SH-SY5Y (cell line): ENCODE measurements at regions not wholly inside any gene's neighbourhood (a gene's known extent, or its start where the extent isn't known, plus 50 kb on each side); places are given as distances from the start of the nearest gene placed in this dataset.

Source experiments
- GATA2 ChIP-seq: IDR thresholded peaks from 2 replicates; pipeline ENCODE4 v1.6.1; 2011; ENCODE audit warnings: mild to moderate bottlenecking, low read depth, low read length
- GATA3 ChIP-seq: IDR thresholded peaks from 2 replicates; pipeline ENCODE4 v1.6.1; 2011; ENCODE audit warnings: low read depth, mild to moderate bottlenecking, low read length, moderate library complexity

DNA sequence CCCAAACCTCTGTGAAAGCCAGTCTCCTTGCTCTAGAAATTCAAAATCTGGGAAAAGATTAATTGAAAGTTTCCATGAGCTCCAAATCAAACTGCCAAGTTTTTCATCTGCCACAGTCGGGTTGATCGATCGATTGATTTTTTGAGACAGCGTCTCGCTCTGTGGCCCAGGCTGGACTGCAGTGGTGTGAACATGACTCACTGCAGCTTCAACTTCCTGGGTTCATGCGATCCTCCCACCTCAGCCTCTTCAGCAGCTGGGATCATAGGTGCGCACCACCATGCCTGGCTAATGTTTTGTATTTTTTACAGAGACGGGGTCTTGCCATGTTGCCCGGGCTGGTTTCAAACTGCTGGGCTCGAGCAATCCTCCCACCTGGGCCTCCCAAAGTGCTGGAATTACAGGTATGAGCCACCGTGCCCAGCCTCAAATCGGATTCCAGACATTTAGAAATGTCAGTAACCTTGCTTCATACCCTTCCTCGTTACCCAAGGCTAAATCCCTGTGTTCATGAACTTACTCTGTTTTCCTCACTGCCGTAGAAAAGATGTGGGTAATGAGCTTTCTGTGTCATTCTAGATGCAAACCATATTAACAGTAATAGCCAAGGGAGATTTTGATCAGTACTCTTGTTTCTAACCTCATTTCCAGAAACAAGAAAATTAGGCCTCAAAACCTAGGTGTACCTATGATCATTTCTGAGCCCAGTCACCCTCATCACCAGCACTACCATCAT, 105.9 kb upstream of the AKAP13 start:
- TF ChIP-seq GATA3 (no peak), GATA2 (no peak)

DNA sequence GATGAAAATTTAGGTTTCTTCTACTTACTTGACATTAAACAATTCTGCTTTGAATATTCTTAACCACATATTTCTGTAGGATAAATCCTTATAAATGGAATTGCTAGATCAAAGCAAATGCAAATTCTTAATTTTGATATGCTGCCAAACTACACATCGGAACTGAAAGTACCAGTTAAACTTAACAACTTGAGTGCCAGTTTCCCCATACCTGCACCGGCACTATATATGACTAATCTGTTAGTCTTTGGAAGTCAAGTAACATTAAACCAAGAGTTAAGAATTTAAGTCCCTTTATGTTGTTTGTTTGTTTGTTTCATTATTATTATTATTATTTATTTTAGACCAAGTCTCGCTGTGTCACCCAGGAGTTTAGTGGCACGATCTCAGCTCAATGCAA, 103.9 kb upstream of the AKAP13 start:
- TF ChIP-seq GATA2 (no peak), GATA3 (no peak)

DNA sequence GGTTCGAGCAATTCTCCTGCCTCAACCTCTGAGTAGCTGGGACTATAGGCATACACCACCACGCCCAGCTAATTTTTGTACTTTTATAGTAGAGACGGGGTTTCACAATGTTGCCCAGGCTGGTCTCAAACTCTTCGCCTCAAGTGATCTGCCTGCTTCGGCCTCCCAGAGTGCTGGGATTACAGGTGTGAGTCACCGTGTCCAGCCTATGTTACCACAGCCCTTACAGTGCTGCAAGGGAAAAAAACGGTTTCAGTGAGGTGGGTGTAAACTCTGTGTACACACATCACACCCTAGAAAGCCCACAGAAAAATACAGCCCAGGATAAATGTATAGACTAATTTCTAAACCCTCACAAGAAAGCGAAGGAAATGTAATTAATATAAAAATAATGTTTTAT, 103.5 kb upstream of the AKAP13 start:
- TF ChIP-seq GATA2 = no peak
- TF ChIP-seq GATA3 = no peak

DNA sequence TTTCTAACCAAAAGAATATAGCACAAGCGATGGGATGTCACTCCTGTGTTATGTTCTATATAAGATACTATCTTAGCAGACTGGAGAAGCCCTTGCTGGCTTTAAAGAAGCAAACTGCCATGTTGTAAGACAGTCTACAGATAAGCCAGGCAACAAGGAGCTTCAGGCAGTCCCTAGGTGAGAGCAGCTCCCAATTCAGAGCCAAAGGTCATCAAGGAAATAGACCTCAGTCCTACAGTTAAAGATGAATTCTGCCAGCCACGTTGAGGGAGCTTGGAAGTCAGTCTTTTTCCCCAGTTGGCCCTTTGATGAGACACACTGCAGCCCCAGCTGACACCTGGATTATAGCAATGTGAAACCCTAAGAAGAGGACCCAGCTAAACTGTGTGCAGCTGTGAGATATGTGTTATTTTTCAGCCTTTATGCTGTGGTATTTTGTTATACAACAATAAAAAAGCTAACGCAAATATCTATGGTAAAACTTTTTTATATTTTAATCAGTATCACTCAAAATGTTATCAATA, 102.5 kb upstream of the AKAP13 start:
- TF ChIP-seq GATA3 = no peak
- no peak for TF ChIP-seq GATA2

DNA sequence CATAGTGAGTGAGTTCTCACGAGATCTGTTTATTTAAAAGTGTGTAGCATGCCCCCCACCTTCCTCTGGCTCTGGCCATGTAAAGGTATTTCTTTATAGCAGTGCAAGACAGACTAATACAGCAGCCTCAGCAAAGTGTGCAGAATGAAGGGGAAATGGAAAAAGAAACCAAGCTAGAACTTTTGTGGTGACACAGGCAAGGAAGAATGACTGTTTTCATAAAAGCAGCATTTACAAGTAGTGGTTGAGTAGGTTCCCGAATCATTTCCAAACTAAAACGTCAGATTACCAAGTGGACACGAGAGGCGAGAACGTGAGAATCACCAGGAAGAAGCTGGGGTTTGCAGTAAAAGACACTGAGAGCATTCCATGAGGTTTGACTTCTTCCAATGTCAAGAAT, 100.2 kb upstream of the AKAP13 start:
- TF ChIP-seq GATA3 (no peak), GATA2 (no peak)

DNA sequence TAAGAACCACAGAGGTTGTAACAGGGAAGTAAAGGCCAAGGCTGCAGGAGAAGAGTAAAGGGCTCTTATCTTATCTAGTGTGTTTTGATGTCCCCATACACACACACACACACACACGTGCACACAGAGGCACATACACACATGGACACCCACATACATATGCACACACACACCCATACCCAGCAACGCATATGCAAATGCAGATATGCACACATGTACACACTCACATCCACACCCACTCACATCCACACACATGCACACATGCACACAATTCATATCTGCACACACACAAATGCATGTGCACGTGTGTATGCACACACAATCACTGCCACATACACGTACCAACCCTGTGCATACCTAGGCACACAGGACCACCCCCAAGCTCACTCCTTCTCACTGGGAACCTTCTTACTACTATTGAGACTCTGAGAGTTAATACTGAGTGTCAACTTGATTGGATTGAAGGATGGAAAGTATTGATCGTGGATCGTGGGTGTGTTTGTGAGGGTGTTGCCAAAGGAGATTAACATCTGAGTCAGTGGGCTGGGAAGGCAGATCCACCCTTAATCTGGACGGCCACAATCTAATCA, 99.0 kb upstream of the AKAP13 start:
- no peak for TF ChIP-seq GATA2
- no peak for TF ChIP-seq GATA3

DNA sequence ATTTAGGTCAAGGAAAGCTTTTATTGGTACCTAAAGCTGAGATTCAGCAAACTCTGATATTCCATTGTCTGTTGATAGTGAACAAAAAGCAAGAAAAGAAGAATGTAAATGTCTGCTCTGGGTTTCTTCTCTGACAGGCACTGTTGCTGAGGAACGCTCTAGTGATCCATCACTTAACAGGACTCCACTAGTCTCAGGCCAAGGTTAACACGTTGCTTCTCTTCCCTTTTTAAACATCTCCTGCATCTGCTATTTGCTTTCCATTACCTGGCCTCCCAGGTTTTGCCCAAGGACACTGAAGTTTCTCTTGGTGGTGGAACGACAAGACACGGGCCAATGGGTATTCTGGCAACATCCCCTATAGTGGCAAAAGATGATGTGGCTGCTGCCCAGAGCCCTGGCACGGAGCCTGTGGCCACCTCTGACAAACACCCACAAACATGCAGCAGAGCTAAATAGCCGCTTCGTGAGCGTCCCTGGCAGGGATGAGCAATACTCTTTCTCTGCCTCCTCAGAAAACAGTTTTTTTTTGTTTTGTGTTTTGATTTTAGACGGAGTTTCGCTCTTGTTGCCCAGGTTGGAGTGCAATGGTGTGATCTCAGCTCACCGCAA, 97.8 kb upstream of the AKAP13 start:
- TF ChIP-seq GATA2 (no peak), GATA3 (no peak)

DNA sequence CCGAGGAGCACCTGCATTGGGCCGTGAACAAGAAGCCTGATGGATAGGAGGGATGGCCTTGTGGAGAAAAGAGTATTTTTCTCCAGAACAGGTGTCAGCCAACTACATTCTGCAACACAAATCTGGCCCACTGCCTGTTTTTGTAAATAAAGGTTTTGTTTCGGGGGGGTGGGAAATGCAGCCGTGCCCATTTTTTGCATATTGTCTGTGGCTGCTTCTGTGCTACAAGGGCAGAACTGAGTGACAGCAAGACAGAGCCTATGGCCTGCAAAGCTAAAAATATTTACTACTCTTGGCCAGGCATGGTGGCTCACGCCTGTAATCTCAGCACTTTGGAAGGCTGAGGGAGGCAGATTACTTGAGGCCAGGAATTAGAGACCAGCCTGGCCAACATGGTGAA, 95.9 kb upstream of the AKAP13 start:
- TF ChIP-seq GATA2 (no peak), GATA3 (no peak)

DNA sequence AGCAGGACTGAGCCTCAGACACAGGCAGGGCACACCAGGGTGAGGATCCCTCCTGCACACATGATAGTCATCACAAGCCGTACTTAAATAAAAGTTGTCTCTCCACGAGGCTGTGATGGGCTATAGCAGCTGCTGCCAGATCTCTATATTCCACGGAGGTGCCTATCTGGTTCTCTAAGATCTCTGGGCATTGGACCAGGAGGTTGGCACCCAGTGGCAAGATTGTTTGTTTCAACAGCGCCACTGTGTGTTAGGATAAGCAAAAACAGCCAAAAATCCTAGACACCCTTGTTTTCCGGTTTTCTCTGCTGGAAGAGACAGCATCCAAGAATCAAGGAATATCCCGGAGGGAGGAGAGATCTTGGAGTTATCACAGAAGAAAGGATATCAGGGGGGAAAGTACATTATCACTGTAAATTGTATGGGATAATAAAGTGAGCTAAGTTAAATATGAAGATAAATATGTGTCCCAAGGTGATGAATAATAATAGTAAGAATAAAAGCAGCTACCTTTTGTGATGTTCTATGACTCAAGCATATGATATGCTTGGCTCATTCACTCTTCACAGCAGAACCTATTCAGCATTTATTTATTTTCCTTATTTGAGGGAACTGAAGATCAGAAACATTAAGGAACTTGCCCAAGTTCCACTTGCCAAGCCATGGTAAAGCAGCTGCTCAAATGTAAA, 90.6 kb upstream of the AKAP13 start:
- TF ChIP-seq GATA3 (no peak), GATA2 (no peak)

DNA sequence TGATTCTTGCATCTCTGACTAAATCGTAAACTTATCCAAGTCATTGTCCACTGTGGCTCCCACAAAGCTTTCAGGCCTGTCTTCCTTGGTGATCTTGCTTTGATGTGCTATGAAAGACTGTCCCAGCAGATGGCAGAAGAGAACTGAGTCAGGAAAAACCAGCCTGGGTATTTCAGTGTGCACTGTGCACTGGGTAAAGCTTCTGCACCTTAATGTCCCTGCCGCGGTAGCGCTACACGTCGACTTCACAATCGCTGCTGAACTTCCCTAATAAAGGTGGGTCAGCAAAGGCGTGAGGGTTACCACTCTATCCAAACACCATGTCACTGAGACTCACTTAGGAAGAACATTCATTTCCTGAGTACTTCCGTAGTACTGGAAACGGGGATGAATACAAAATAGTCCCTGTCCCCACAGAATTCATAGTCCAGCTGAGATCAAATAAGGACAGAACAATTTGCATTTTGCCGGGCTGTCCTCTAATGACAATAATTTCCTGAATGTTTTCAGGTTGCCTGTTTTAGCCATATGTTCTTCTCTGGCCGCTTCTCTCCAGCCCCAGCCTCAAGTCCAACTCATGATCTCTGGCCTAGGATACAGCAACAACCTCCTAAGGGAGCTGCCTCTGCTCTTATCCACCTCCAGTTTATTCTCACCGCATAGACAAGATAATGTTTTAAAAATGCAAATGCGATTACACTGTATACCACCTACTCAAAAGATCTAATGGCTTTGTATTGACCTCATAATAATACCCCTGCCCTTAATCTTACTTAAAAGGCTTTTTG, 83.6 kb upstream of the AKAP13 start:
- no peak for TF ChIP-seq GATA2
- TF ChIP-seq GATA3 = no peak

DNA sequence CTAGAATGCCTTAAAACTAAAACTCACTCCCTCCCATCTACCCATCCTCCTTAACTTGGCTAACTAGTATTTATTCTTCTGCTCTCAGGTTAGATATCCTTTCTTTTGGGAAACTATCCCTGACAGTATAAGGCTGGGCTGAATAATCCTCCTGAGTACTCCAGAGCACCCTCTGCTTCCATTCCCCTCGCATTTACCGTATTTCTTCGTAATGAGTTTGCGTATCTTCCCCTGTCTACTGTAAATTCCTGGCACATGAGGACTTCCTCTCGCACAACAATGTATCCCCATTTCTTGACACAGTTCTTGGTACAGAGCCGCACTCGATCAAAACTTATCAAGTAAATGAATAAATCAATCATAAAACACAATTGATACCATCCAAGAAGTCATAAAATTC, 82.9 kb upstream of the AKAP13 start:
- no peak for TF ChIP-seq GATA2
- TF ChIP-seq GATA3 = no peak

DNA sequence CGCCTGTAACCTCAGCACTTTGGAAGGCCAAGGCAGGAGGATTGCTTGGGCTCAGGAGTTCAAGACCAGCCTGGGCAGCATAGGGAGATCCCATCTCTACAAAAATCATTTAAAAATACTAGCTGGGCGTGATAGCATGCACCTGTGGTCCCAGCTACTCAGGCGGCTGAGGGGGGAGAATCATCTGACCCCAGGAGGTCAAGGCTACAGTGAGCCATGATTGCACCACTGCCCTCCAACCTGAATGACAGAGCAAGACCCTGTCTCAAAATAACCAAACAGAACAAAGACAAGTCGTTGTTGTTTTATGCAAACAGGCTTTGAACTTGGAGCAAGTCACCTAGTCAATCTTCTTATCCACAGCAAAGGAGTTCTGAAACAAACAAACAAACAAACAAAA, 82.0 kb upstream of the AKAP13 start:
- TF ChIP-seq GATA2 (no peak), GATA3 (no peak)

DNA sequence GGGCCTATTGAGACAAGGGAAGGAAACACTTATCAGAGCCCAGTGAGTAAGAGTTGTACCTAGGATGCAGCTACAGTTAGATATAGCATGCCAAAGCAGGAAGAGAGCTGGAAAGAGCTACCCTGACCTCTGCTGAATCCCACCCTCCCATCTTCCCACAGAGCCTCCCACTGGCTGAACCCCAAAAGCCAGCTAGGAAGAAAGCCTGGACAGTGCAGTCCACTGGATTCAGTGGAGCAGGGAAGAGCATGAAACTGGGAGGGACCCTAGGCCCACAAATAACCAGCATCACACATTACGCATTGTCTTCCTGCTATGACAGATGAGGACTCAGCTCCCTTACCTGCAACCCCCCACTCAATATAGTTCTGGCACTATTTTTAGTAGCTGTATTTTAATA, 81.5 kb upstream of the AKAP13 start:
- TF ChIP-seq GATA2 = no peak
- no peak for TF ChIP-seq GATA3

DNA sequence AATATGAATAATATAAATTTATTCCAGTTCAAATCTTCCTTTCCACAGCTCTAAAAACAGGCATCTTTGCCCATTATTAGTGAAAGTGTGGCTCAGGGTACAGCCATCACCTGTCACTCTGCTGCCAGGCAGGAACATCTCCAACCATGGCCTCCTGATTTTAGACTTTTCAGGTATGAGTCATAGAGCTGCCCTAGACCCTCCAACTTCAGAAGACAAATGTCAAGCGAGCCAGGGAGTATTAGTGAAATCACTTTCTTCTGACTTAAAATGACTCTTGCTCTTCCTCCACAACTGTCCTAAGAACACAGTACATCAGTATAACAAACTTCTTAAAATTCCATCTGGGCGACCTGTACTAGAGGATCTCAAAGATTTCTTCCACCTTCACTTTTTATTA, 78.1 kb upstream of the AKAP13 start:
- no peak for TF ChIP-seq GATA2
- no peak for TF ChIP-seq GATA3
